B cell (primary cell): ENCODE measurements at regions not wholly inside any gene's neighbourhood (a gene's known extent, or its start where the extent isn't known, plus 50 kb on each side); places are given as distances from the start of the nearest gene placed in this dataset.

Experiments
- CTCF ChIP-seq: fragments of 200-600 bp; IDR thresholded peaks from one replicate; pipeline ENCODE4 v1.8.0; 2022; ENCODE audit warnings: antibody characterized with exemption, mild to moderate bottlenecking
- EZH2 ChIP-seq: IDR thresholded peaks from 2 replicates; pipeline ENCODE4 v1.6.1; 2012; ENCODE audit warnings: borderline replicate concordance, low read depth, mild to moderate bottlenecking, moderate library complexity, low read length; ENCODE audit not compliant: insufficient read depth, poor library complexity, severe bottlenecking

GRCh38 chr3:193944518-193944884 is 191.4 kb upstream of the HES1 start:
- no peak for TF ChIP-seq CTCF
- TF ChIP-seq EZH2, result no peak
